ENCODE measurements at regions not wholly inside any gene's neighbourhood (a gene's known extent, or its start where the extent isn't known, plus 50 kb on each side); places are given as distances from the start of the nearest gene placed in this dataset.

- no peak for TF ChIP-seq CTCF (IDR thresholded peaks at IDR 0.05; ENCODE audit: low read depth, low read length, missing control alignments)
- peak; percentile 80 for DNase-seq (ENCODE audit: low read depth)
- in situ Hi-C loops (cut with HindIII; ENCODE audit: low sequenced_read_pairs): no loop called here
- H3K4me3 ChIP-seq (ENCODE audit: low read depth, low read length): no peak overlapping the region
Observed at GRCh38 chr16:65176603-65177002, 54.7 kb upstream of the CDH11 start.

DNA sequence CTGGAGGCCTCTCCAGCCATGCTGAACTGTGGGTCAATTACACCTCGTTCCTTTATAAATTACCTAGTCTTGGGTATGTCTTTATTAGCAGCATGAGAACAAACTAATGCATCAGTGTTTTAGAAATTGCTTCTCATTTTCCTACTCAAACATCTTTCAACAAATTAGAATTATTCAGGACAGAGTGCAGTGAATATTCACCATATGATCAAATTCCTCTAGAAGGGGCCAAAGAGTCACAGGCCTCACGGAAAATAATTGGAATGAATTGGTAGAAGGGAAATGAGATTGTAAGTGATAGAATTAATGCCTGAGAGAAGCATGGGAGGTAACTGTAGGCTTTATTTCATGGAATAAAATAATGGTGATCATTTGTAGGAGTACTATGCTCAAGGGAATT is 50.5 kb upstream of the CDH11 start:
- H3K4me3 ChIP-seq (ENCODE audit: low read depth, low read length): no peak overlapping the region
- TF ChIP-seq CTCF (IDR thresholded peaks at IDR 0.05; ENCODE audit: low read depth, low read length, missing control alignments): no peak
- DNase-seq (ENCODE audit: low read depth): no peak
- in situ Hi-C loops (cut with HindIII; ENCODE audit: low sequenced_read_pairs): no loop called here

Data from astrocyte of the cerebellum (primary cell).